ENCODE measurements at regions not wholly inside any gene's neighbourhood (a gene's known extent, or its start where the extent isn't known, plus 50 kb on each side); places are given as distances from the start of the nearest gene placed in this dataset.
"Not testable (repeated sequence)": the region's sequence is repeated elsewhere in the genome, so short reads cannot be mapped to it uniquely, and the experiment has no call there.

DNA sequence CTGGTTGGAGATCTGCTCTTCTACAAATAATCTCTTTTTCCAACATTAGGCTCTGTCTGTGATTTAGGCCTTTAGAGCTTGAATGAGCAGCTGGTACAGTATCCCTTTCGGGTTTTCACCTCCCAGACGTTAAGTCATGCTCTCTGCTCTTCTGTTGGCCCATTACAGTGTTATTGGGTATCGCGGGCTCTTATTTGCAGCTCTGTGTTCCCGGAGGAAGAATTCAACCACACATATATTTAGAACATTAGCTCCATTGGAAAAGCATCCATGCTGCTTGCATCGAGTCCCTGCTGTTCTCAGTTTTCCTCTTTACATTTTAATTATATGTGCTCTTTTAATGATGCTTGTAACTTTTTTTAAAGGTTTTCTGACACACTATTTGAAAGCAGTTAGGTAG, 278.0 kb upstream of the ADCY2 start:
- no peak for DNase-seq

GRCh38 chr5:7131680-7132079, 264.3 kb upstream of the ADCY2 start:
- DNase-seq = no peak

DNA sequence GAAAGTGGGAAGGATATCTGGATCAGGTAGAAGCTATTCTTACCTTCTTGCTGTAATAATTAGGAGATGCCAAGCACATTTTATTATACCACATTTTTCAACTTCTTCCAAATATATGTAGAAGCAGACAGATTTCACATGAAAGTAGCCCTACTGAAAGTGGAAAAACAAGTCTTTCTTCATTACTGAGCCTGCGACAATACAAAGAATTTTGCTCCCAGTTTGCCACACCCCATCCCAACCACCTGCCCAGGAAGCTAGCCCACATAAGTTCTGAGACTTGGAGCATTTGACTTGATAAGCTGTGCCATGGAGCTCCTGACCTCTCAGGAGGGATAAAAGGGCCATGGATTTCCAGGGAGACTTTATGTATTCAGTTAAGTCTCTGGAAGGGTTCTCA, 249.1 kb upstream of the ADCY2 start:
- no peak for DNase-seq

- no peak for DNase-seq
Observed at GRCh38 chr5:7157083-7157482, 238.9 kb upstream of the ADCY2 start.

DNA sequence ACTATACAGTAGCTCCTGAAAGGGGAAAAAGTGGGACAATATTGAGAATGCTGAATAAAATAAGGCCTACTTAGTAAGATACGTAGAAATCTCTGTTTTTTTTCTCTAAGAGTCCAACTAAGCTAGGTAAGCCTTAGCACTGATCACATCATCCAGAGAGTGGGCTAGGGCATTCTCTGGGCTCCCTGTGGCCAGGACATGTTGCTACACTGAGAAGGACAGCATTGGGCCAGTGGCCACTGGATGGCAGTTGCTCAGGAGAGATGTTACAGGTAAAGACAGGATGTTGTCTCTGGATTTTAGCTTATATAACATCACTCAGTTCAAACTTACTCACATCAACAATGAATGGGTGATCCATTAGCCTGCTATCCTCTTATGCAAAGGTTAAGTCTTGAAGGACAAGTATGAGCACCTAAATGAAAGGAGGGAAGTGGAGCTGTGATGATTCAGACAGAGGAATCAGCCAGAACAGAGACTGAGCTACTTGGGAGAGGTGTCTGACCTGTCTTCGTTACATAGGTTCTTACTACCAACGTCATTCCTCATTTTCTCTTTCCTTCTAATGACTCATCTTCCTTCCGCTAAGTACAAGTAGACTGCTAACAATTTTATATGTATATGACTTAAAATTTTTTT, 226.6 kb upstream of the ADCY2 start:
- DNase-seq = no peak

GRCh38 chr5:7170785-7171184, 225.2 kb upstream of the ADCY2 start:
- not testable (repeated sequence) for DNase-seq

DNA sequence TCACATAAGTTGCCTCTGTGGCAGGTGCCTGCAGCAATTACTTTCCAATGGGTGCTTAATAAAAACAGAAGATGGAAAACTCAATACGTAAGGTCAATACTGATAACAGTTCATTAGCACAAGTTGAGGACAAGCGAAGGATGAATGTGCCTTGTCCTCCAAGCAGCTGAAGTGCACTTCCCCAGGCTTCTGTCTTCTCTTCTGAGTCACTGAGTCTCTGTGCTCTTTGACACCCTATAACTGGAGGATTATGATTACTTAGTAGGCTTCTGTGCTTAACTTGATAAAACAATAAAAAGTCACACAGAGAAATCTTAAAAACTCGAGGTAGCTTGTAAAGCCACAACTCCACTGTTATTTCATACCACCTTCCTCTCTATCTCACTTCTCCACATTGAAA, 216.6 kb upstream of the ADCY2 start:
- no peak for DNase-seq

DNA sequence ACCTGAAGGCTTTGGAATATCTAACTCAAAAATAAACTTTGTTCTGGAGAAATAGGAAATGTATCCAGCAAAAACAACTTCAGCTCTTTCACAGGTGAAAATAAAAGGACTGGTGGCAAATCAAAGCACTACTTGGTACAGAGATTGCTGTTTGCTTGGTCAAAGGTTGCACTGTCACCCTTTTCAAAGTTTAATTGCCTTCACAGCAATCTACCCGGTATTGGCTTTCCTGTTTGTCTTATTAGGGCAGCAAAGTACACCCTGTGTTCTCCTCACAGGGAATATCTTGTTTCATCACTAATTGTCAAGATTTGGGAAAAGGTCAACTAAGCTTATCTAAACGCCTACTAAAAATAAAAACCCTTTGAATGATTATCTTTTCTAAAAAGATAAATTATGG, 214.1 kb upstream of the ADCY2 start:
- DNase-seq = no peak

DNA sequence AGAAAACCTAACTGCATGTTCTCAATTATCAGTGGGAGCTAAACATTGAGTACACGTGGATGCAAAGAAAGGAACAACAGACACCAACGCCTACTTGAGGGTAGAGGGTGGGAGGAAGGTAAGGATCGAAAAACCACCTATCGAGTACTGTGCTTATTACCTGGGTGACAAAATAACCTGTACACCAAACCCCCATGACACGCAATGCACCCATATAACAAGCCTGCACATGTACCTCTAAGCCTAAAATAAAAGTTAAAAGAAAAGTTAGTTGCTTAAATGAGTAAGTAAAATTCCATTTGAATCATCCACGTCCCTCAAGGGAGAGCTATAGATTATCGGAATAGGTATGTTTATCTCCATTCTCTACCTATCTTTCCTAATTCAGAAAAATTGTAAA, 210.2 kb upstream of the ADCY2 start:
- no peak for DNase-seq

DNA sequence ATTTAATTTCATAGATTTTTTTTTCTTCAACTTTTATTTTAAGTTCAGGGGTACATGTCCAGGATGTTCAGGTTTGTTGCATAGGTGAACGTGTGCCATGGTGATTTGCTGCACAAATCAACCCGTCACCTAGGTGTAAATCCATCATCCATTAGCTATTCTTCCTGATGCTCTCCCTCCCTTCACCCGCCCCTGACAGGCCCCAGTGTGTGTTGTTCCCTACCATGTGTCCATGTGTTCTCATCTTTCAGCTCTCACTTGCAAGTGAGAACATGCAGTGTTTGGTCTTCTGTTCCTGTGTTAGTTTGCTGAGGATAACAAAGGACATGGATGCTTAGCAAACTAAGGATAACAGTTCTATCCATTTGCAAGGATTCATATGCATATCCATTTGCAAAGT, 209.1 kb upstream of the ADCY2 start:
- no peak for DNase-seq

DNA sequence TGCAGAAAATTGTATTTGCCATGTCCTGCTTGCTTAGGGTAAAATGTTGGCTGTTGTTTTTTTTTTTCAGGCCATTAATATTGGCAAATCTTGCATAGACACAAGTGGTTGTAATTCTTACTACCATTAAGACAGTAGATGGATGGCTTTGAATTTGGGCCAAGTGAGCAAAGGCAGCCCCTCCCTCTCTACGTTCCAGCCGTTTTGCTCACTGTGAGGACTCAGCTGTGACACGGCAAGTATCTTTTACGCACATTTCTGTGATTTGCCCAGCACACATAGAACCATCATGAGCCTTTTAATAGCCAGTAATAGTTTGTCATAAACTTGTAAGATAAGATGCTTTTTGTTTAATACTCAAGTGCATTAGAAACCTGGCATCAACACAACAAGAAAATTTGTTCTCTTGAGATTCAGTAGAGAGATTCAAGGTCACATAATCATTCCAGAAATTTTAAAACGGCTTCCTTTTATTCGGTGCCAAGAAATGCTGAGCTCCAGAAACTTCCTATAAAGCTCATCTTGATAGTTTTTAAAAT, 205.2 kb upstream of the ADCY2 start:
- DNase-seq = no peak

GRCh38 chr5:7192016-7192415, 203.9 kb upstream of the ADCY2 start:
- DNase-seq = no peak

- no peak for DNase-seq
Observed at GRCh38 chr5:7202846-7203245, 193.1 kb upstream of the ADCY2 start.

GRCh38 chr5:7207979-7208378, 188.0 kb upstream of the ADCY2 start:
- DNase-seq = no peak

DNA sequence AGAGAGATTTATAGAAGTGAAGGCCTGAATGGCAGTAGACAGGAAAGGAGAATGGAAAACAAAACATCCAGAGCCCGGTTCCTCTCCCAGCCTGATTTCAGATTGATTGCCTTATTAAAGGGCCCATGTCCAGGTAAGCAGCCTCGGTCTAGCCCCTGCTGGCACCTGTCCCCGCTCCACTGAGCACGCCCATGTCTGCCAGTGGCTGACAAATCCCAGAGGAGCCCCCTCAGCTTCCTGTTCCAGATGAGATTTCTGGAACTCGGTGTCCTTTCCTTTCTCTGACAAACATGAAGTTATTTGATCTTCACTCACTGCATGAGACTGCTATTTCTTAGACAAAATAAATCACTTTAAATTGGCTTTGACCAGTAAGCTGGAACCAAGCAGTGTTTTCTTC, 187.0 kb upstream of the ADCY2 start:
- no peak for DNase-seq

- DNase-seq = no peak
Observed at GRCh38 chr5:7209658-7210057, 186.3 kb upstream of the ADCY2 start.

- no peak for DNase-seq
Observed at GRCh38 chr5:7210549-7210948, 185.4 kb upstream of the ADCY2 start.

- DNase-seq = no peak
Observed at GRCh38 chr5:7213525-7213924, 182.4 kb upstream of the ADCY2 start.

GRCh38 chr5:7214906-7215416, 181.0 kb upstream of the ADCY2 start:
- DNase-seq = no peak

DNA sequence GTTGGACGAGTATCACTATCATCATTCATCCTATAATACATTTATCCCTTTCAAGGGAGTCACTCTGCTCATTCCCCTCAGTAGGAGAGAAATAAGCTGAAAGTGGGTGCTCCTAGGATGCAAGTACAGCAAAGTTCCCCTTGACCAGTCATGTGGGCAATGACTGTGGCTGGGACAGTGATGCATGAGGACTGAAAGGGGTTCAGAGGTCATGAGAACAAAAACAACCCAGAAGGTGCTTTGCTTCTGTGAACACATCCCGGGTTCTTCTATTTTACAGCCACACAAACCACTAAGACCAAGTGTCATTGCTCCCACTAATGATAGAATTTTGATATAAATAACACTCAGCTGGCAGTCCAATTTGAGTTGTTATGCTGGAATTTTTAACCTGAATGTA, 177.8 kb upstream of the ADCY2 start:
- no peak for DNase-seq

- no peak for DNase-seq
Observed at GRCh38 chr5:7220156-7220555, 175.8 kb upstream of the ADCY2 start.

- no peak for DNase-seq
Observed at GRCh38 chr5:7221041-7221440, 174.9 kb upstream of the ADCY2 start.

DNA sequence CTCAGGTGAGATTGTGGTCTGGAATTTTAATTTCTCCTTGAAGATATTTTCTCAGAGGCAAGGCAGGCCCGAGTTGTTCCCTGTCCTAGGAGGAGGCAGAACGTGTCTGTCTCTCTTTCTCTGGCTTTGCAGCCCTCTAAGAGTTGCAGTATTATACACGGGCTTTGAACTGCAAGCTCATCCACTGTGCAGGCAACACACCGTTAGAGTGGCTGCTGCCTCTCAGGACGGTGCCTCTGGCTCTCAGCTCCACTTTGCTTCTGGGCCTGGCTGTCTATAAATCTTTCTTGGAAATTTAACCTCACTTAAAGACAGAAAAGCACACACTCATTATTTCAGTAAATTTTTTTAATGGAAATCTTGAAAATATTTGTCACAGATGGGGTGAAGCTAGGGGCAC, 170.1 kb upstream of the ADCY2 start:
- no peak for DNase-seq

DNA sequence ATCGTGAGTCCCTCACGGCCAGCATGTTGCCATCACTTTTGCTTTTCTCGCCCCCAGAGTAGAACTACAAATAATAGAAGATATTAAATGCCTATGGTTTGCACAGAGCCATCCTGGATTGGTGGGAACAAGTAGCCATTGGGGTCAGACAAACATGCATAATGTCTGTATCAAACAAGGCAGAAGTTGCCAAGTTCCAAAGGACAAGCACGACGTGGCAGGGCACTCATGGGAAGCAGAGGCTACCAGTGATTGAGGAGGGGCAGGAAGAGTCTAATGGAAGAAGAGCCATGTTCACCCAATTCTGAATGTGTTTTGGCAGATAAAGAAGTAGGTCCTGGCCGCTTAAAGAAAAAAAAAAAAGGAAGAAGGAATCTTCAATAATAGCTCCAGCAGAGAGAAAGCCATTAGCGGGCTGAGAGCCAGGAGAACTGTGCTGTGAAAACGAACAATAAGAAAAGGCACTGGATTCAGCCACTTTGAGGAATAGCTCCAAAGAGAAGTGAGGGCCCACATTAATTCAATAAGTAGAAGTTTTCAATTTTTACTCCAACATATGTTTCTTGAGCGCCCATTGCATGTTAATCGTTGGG, 153.7 kb upstream of the ADCY2 start:
- DNase-seq = no peak

DNA sequence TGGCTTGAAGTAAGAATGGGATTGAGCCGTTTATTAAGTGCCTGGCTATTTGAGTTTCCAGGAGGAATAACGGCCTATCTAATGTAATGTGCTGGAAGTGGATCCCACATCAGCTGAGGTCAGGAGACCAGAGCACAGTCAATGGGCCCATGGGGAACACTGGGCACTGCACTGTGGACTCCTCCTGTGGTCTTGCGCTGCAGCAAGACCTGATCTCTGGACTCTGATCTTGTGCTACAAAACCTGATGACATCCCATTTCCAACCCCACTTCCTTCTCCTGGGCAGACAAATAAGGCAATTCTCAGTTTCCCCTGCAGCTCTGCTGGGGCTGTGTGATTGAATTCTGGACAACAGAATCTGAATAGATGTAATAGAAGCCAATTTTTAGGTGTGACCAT, 151.7 kb upstream of the ADCY2 start:
- DNase-seq = no peak

All from CD4-positive, alpha-beta T cell treated with Interferon alpha-2 for 1 hour (primary cell).